OCI-LY3 (cell line): ENCODE measurements at regions not wholly inside any gene's neighbourhood (a gene's known extent, or its start where the extent isn't known, plus 50 kb on each side); places are given as distances from the start of the nearest gene placed in this dataset.

Experiments used
- H2AFZ ChIP-seq: fragments of 200-600, 300-600 bp; shearing (Covaris generic); 2 replicates; pipeline ENCODE4 v1.6.0; 2014; ENCODE audit warnings: antibody characterized with exemption, low read depth, low read length
- H3K27ac ChIP-seq: fragments of 200-600, 300-600 bp; sonication (generic); 2 replicates; pipeline ENCODE4 v1.5.1; 2014; ENCODE audit warnings: mild to moderate bottlenecking, low read length, moderate library complexity, mixed read lengths
- H3K27me3 ChIP-seq: fragments of 200-600, 300-600 bp; sonication (generic); 2 replicates; pipeline ENCODE4 v1.6.1; 2014; ENCODE audit warnings: low read depth, low read length, mixed read lengths
- H3K36me3 ChIP-seq: fragments of 200-600, 300-600 bp; sonication (generic); replicated peaks from 2 replicates; pipeline ENCODE3; 2014; ENCODE audit warnings: low read depth, low read length, mixed read lengths
- H3K4me1 ChIP-seq: fragments of 300-600, 200-600 bp; sonication (generic); 2 replicates; pipeline ENCODE4 v1.6.1; 2014; ENCODE audit warnings: low read length, mixed read lengths
- H3K4me2 ChIP-seq: fragments of 200-600, 300-600 bp; sonication (generic); 2 replicates; pipeline ENCODE4 v1.6.1; 2014; ENCODE audit warnings: low read length, mixed read lengths
- H3K4me3 ChIP-seq: fragments of 300-600, 200-600 bp; sonication (generic); 2 replicates; pipeline ENCODE4 v1.5.1; 2014; ENCODE audit warnings: antibody characterized with exemption, mild to moderate bottlenecking, low read length, moderate library complexity
- H3K79me2 ChIP-seq: fragments of 300-600, 200-600 bp; shearing (Covaris generic); 2 replicates; pipeline ENCODE4 v1.6.1; 2014; ENCODE audit warnings: mild to moderate bottlenecking, low read length, mixed read lengths
- H3K9ac ChIP-seq: fragments of 300-600, 200-600 bp; shearing (Covaris generic); 2 replicates; pipeline ENCODE4 v1.6.0; 2014; ENCODE audit warnings: mild to moderate bottlenecking, low read length, moderate library complexity
- H3K9me3 ChIP-seq: fragments of 200-600, 300-600 bp; shearing (Covaris generic); 2 replicates; pipeline ENCODE4 v1.6.1; 2014; ENCODE audit warnings: low read length, mixed read lengths; ENCODE audit not compliant: insufficient read depth
- H4K20me1 ChIP-seq: fragments of 200-600, 300-600 bp; sonication (generic); 2 replicates; pipeline ENCODE4 v1.6.1; 2016; ENCODE audit warnings: low read length, mixed read lengths; ENCODE audit not compliant: insufficient read depth
- CTCF ChIP-seq: fragments of 200-600, 300-600 bp; sonication (generic); IDR thresholded peaks from 2 replicates; pipeline ENCODE4 v1.5.1; 2014; ENCODE audit warnings: antibody characterized with exemption, low read length, low read depth
- EZH2phosphoT487 ChIP-seq: fragments of 200-600 bp; shearing (Covaris generic); IDR thresholded peaks from 2 replicates; pipeline ENCODE4 v1.6.1; 2018; ENCODE audit warnings: antibody characterized with exemption, mixed run types, low read depth

GRCh38 chr4:110787707-110788106, 164.8 kb upstream of the PITX2 start:
- H4K20me1 ChIP-seq = no peaks in the 10 kb centered on the region
- H3K27ac ChIP-seq = no peak overlapping the region
- H3K4me2 ChIP-seq = no peak overlapping the region
- peaks cover 22% of the 10 kb centered on the region for H3K27me3 ChIP-seq
- H3K36me3 ChIP-seq = no peaks in the 10 kb centered on the region
- no peak overlapping the region for H3K9ac ChIP-seq
- H3K79me2 ChIP-seq = no peaks in the 10 kb centered on the region
- H3K4me1 ChIP-seq = peaks cover 16% of the 10 kb centered on the region
- no peak overlapping the region for H3K4me3 ChIP-seq
- TF ChIP-seq EZH2phosphoT487 = no peak
- TF ChIP-seq CTCF = no peak
- no peak overlapping the region for H2AFZ ChIP-seq
- H3K9me3 ChIP-seq = no peaks in the 10 kb centered on the region

- no peak for TF ChIP-seq EZH2phosphoT487
- no peak for TF ChIP-seq CTCF
- H3K4me2 ChIP-seq = no peak overlapping the region
- peaks cover 22% of the 10 kb centered on the region for H3K27me3 ChIP-seq
- no peak overlapping the region for H3K9ac ChIP-seq
- H2AFZ ChIP-seq = no peak overlapping the region
- H4K20me1 ChIP-seq = no peaks in the 10 kb centered on the region
- no peaks in the 10 kb centered on the region for H3K36me3 ChIP-seq
- no peaks in the 10 kb centered on the region for H3K79me2 ChIP-seq
- H3K4me1 ChIP-seq = peaks cover 11% of the 10 kb centered on the region
- H3K4me3 ChIP-seq = no peak overlapping the region
- H3K9me3 ChIP-seq = no peaks in the 10 kb centered on the region
- H3K27ac ChIP-seq = no peak overlapping the region
Observed at GRCh38 chr4:110788302-110788701, 165.4 kb upstream of the PITX2 start.

GRCh38 chr4:110792036-110792435, 169.2 kb upstream of the PITX2 start:
- Histone ChIP-seq H3K4me1 (0 out of 2 replicates have a peak, but pooled peaks cover 3% of the 10 kb centered on the region), H3K36me3 (no peaks in the 10 kb centered on the region), H3K79me2 (no peaks in the 10 kb centered on the region), H3K4me2 (no peak overlapping the region), H3K9me3 (no peaks in the 10 kb centered on the region), H3K27me3 (peaks cover 8% of the 10 kb centered on the region; the same call in 1 of the 2 replicates), H3K27ac (no peak overlapping the region), H2AFZ (no peak overlapping the region), H3K9ac (no peak overlapping the region), H4K20me1 (no peaks in the 10 kb centered on the region), H3K4me3 (no peak overlapping the region)
- TF ChIP-seq CTCF (no peak), EZH2phosphoT487 (no peak)

- Histone ChIP-seq H3K4me1 (no peaks in the 10 kb centered on the region), H4K20me1 (no peaks in the 10 kb centered on the region), H3K36me3 (no peaks in the 10 kb centered on the region), H3K27ac (no peak overlapping the region), H3K27me3 (0 out of 2 replicates have a peak, but pooled peaks cover 3% of the 10 kb centered on the region), H3K9me3 (no peaks in the 10 kb centered on the region), H3K4me3 (no peak overlapping the region), H3K9ac (no peak overlapping the region), H2AFZ (no peak overlapping the region), H3K4me2 (no peak overlapping the region), H3K79me2 (no peaks in the 10 kb centered on the region)
- TF ChIP-seq CTCF (no peak), EZH2phosphoT487 (no peak)
Observed at GRCh38 chr4:110793381-110793801, 170.5 kb upstream of the PITX2 start.
